Myocyte (in vitro differentiated cells): ENCODE measurements at regions not wholly inside any gene's neighbourhood (a gene's known extent, or its start where the extent isn't known, plus 50 kb on each side); places are given as distances from the start of the nearest gene placed in this dataset.

ENCODE experiments used
- DNase-seq: peaks from one replicate; pipeline ENCODE4 v3.0.0-alpha.2; 2012; ENCODE audit warnings: low read depth

DNA sequence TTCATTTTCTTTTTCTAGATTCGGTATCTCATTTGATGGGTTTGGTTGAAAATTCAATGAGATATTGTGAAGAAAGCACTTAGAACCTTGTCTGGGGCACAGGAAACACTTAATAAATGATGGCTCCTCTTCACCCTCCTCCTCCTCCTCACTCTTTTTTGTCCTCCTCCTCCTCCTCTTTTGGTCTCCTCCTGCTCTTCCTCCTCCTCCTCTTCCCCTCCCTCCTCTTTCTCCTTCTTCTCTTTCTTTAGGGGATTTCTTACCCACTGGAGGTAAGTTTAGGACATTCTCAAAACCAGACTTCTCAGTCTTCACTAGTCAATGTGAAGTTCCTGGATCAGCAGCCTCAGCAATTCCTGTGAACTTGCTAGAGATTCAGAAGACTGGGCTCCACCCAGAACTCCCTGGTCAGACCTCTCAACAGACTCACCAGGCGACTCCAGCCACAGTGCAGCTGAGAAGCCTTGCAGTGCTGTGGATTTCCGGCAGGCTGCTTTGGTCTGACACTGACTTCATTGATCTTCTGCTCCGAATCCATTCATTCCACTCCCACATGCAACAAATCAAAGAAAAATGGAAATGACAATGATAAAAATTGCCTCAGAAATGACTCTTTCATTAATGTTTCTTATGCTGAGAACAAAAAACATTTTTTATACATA lies 368.6 kb upstream of the B3GAT1 start:
- no peak for DNase-seq

- no peak for DNase-seq
Measured at GRCh38 chr11:134779179-134779578, 367.1 kb upstream of the B3GAT1 start.

GRCh38 chr11:134768463-134768862 lies 356.4 kb upstream of the B3GAT1 start:
- no peak for DNase-seq

GRCh38 chr11:134765565-134765964 lies 353.5 kb upstream of the B3GAT1 start:
- no peak for DNase-seq

DNA sequence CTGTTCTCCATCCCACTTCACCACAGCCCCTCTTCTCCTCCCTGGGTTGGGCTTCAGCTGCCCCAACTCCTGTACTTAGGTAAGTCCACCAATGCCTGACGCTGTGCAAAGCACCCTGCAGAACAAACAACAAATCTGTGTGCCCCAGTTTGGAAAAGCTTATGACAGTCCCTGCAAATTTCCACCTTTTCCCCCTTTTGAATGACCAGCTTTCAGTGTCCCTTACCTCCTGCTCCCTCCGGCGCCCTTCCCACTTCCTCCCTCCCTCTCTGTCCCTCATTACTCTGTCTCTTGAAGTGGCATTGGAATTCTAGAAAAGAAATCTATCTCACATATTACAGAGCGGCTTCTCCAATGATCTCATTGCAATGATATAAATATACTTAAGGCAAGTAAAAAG lies 352.9 kb upstream of the B3GAT1 start:
- DNase-seq: no peak

DNA sequence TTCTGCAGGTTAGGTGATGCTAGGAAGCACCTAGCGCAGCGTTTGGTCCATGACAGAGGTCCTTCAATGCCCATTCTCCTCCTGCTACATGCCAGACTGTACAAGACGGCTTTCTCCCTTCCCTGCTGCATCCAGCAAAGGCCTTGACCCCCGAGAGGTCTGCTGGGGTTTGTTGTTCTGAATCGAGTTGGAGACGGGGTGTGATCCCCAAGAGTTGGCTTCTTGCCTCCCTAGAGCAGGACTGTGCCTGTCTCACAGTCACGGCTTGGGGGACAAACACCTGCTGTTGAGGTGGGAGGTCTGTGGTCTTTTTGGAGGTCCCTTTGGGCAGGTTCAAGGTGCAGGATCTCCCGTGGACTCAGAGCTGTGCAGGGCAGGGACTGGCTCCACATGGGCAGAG lies 352.3 kb upstream of the B3GAT1 start:
- DNase-seq: no peak

DNA sequence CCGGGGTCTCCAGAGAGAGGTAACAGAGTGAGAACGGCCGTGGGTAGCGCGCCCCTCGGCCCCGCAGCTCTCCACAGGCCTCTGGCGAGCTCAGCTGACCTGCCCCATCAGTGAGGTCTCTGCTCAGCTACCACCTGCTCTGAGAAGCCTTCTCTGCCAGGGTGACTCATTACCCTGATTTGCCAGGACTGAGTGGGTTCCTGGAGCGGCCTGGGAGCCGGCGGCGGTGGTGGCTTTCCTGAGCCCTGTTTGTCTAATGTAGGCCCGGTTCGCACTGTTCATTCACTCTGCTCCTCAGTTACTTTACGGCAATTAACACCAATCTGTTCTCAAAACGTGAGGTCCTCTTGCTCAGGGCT lies 351.0 kb upstream of the B3GAT1 start:
- no peak for DNase-seq

- no peak for DNase-seq
Measured at GRCh38 chr11:134762248-134763029, 350.4 kb upstream of the B3GAT1 start.

GRCh38 chr11:134761926-134762247 lies 349.8 kb upstream of the B3GAT1 start:
- no peak for DNase-seq

GRCh38 chr11:134761386-134761785 lies 349.3 kb upstream of the B3GAT1 start:
- DNase-seq: no peak

GRCh38 chr11:134760957-134761356 lies 348.9 kb upstream of the B3GAT1 start:
- no peak for DNase-seq

DNA sequence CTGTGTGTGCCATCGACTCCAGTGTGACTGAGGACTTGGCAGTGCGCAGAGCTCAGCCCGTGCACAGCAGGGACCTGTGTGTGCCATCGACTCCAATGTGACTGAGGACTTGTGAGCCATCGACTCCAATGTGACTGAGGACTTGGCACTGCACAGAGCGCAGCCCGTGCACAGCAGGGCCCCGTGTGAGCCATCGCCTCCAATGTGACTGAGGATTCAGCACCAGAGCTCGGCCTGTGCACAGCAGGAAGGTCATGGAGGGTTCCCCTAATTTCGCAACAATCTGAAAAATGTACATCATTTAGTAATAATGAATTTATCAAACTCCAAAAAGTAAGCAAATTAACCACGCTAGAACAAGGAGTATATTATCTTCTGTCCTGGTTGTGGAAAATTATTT lies 348.3 kb upstream of the B3GAT1 start:
- no peak for DNase-seq

- DNase-seq: no peak
Measured at GRCh38 chr11:134759855-134760254, 347.8 kb upstream of the B3GAT1 start.

DNA sequence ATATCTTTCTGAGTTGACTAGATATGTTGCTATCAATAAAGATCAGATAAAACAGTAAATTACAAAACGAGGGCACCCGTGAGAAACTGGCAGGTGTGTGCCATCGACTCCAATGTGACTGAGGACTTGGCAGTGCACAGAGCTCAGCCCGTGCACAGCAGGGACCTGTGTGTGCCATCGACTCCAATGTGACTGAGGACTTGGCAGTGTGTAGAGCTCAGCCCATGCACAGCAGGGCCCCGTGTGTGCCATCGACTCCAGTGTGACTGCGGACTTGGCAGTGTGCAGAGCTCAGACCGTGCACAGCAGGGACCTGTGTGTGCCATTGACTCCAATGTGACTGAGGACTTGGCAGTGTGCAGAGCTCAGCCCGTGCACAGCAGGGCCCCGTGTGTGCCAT lies 347.2 kb upstream of the B3GAT1 start:
- DNase-seq: no peak

DNA sequence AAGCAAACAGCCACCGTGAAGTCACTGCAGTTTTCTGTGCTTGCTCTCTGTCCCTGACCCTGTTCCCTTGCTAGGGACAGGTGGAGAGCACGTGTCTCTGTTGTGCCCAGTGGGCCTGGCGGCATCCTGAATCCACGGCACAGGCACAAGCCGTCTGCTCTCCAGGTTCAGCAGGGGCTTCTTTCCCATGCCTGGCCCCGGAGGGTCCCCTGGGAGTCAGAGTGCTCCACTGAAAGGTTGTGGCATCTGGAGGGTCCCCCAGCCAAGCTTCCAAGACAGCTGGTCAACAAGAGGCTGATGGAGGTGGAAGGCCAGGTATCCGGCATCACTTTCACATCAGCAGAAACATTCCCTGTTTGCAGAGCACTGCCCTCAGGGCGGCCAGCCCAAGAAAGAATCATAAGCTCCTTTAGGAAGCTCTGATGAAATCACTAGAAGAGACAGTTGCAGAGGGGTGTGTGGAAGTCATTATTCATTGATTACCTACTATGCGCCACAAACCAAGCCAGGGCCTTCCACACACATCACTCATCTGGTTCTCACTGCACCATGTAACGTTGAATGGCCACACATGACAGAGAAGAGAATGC lies 346.4 kb upstream of the B3GAT1 start:
- DNase-seq: no peak

GRCh38 chr11:134757633-134758032 lies 345.6 kb upstream of the B3GAT1 start:
- no peak for DNase-seq

GRCh38 chr11:134756811-134757540 lies 344.9 kb upstream of the B3GAT1 start:
- no peak for DNase-seq

DNA sequence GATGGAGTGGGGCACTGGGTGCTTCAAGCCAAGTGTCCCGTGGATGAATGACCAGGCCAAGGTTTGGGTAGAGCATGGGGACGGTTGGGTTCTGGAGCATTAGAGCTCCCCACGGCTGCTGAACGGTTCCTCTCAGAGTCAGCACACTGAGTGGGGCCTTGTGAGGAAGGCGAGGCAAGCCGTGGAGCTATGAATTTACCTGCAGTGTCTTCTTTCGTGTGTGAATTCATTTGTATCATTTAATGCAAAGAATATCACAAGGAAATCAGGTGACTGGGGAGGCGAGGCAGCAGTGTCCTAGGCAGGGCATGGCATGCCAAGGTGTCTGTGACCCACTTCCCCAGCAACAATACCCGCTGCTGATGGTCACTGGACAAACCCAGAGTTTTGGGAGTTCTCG lies 343.5 kb upstream of the B3GAT1 start:
- DNase-seq: no peak

- DNase-seq: no peak
Measured at GRCh38 chr11:134754521-134755198, 342.6 kb upstream of the B3GAT1 start.

DNA sequence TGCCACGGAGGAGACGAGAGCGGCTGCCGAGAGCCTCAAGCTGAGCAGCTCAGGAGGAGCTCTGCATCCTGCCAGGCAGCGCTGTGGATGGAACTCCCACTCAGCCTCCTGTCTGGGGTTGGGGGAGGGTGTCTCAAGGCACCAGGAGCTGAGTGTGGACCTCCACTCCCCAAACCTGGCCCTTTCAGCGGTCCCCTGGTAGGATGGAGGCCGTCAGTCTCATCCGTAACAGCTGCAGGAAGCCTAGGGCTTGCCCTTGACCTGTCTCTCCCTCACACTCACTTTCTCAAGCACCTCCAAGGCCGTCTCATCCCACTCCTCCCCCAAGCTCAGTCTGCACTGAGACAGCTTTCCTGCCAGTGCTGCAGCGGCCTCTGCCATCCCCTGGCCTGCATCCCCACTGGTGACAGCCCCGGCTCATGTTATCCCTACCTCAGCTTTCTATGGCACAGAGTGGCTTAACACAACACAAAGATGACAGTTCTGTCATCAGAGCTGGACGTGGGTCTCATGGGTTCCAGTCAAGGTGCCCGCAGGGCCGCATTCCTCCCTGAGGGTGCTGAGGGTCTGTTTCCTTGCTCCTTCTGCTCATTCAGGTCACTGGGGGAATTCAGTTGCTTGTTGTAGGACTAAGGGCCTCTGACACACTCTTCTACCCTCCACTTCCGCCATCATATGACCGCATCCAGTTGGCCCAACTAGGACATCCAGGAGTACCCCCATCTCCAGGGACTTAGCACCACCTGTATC lies 341.9 kb upstream of the B3GAT1 start:
- no peak for DNase-seq
